Fibroblast of lung (primary cell): ENCODE measurements at regions not wholly inside any gene's neighbourhood (a gene's known extent, or its start where the extent isn't known, plus 50 kb on each side); places are given as distances from the start of the nearest gene placed in this dataset.
"Not testable (repeated sequence)": the region's sequence is repeated elsewhere in the genome, so short reads cannot be mapped to it uniquely, and the experiment has no call there.

Experiments
- DNase-seq, 2 donors: peaks; one replicate each; pipeline versions ENCODE4 v3.0.0 to v3.0.0-alpha.2; 2010; ENCODE audit warnings: low read depth in 2 of 2
- H2AFZ ChIP-seq: 2 replicates; pipeline ENCODE4 v1.5.1; 2012; ENCODE audit warnings: low read length, control low read depth, inconsistent platforms
- H3K27ac ChIP-seq: 2 replicates; pipeline ENCODE4 v1.5.1; 2011; ENCODE audit warnings: low read length, control low read depth; ENCODE audit not compliant: insufficient read depth
- H3K27me3 ChIP-seq: 2 replicates; pipeline ENCODE4 v1.5.1; 2011; ENCODE audit warnings: mild to moderate bottlenecking, low read length; ENCODE audit not compliant: control insufficient read depth, insufficient read depth
- H3K36me3 ChIP-seq: 2 replicates; pipeline ENCODE4 v1.5.1; 2011; ENCODE audit warnings: low read length; ENCODE audit not compliant: control insufficient read depth, insufficient read depth
- H3K4me1 ChIP-seq: 2 replicates; pipeline ENCODE4 v1.5.1; 2011; ENCODE audit warnings: low read length; ENCODE audit not compliant: control insufficient read depth, insufficient read depth; ENCODE audit errors: extremely low read depth
- H3K4me2 ChIP-seq: 2 replicates; pipeline ENCODE4 v1.5.1; 2011; ENCODE audit warnings: low read length, control low read depth; ENCODE audit not compliant: insufficient read depth; ENCODE audit errors: extremely low read depth
- H3K4me3 ChIP-seq, 4 experiments: fragments of 200-600 bp in 1 of 4; sonication (generic) in 1 of 4; replicated peaks in 1 of 4; 2 replicates each; pipeline ENCODE4 v1.5.1; 2011 to 2016; ENCODE audit warnings: low read length in 4 of 4, low read depth in 3 of 4, mild to moderate bottlenecking in 3 of 4, control low read depth in 2 of 4, inconsistent platforms in 1 of 4, mixed read lengths in 1 of 4; ENCODE audit not compliant: insufficient read depth in 1 of 4; ENCODE audit errors: control extremely low read depth in 1 of 4
- H3K79me2 ChIP-seq: 2 replicates; pipeline ENCODE4 v1.5.1; 2012; ENCODE audit warnings: mild to moderate bottlenecking, low read length, inconsistent platforms; ENCODE audit not compliant: control insufficient read depth, insufficient read depth
- H3K9ac ChIP-seq: 2 replicates; pipeline ENCODE4 v1.5.1; 2011; ENCODE audit warnings: mild to moderate bottlenecking, low read length, control low read depth; ENCODE audit not compliant: insufficient read depth
- H3K9me3 ChIP-seq: 2 replicates; pipeline ENCODE4 v1.5.1; 2012; ENCODE audit warnings: low read depth, low read length; ENCODE audit not compliant: control insufficient read depth, insufficient read depth
- H4K20me1 ChIP-seq: 2 replicates; pipeline ENCODE4 v1.5.1; 2011; ENCODE audit warnings: low read length; ENCODE audit not compliant: control insufficient read depth, insufficient read depth; ENCODE audit errors: extremely low read depth
- EZH2 ChIP-seq: IDR thresholded peaks from 2 replicates; pipeline ENCODE4 v1.5.1; 2012; ENCODE audit warnings: low read length, control low read depth, mild to moderate bottlenecking; ENCODE audit errors: missing control alignments
- TF ChIP-seq, protein P1 (sequence below), 2 donors: IDR thresholded peaks in 1 of 2; conservative IDR thresholded peaks in 1 of 2; 1 replicate in 1 of 2; 2 replicates in 1 of 2; pipeline ENCODE4 v1.5.1; 2011 to 2012; ENCODE audit warnings: low read length in 2 of 2, control low read depth in 1 of 2, inconsistent platforms in 1 of 2, low read depth in 1 of 2, mild to moderate bottlenecking in 1 of 2

- Histone ChIP-seq H3K4me3 (no peak overlapping the region), H2AFZ (no peak overlapping the region), H3K79me2 (no peaks in the 10 kb centered on the region), H3K27me3 (peaks cover 22% of the 10 kb centered on the region), H4K20me1 (no peaks in the 10 kb centered on the region), H3K4me1 (no peaks in the 10 kb centered on the region), H3K9ac (no peak overlapping the region), H3K27ac (no peak overlapping the region), H3K36me3 (no peaks in the 10 kb centered on the region), H3K9me3 (no peaks in the 10 kb centered on the region), H3K4me2 (no peak overlapping the region)
- TF ChIP-seq, protein P1, sequence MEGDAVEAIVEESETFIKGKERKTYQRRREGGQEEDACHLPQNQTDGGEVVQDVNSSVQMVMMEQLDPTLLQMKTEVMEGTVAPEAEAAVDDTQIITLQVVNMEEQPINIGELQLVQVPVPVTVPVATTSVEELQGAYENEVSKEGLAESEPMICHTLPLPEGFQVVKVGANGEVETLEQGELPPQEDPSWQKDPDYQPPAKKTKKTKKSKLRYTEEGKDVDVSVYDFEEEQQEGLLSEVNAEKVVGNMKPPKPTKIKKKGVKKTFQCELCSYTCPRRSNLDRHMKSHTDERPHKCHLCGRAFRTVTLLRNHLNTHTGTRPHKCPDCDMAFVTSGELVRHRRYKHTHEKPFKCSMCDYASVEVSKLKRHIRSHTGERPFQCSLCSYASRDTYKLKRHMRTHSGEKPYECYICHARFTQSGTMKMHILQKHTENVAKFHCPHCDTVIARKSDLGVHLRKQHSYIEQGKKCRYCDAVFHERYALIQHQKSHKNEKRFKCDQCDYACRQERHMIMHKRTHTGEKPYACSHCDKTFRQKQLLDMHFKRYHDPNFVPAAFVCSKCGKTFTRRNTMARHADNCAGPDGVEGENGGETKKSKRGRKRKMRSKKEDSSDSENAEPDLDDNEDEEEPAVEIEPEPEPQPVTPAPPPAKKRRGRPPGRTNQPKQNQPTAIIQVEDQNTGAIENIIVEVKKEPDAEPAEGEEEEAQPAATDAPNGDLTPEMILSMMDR (conservative IDR thresholded peaks at IDR 0.05 in 1 of 2, IDR thresholded peaks at IDR 0.05 in 1 of 2; ENCODE audit: low read depth in 1 of 2, low read length in 2 of 2), result no peak
- no peak for TF ChIP-seq EZH2
- DNase-seq, result no peak
Measured at GRCh38 chr13:48876289-48876688, 99.4 kb upstream of the FNDC3A start.

- no peak for DNase-seq
- H3K27ac ChIP-seq, result no peak overlapping the region
- no peak overlapping the region for H3K9ac ChIP-seq
- no peak overlapping the region for H3K4me2 ChIP-seq
- peaks cover 10% of the 10 kb centered on the region for H3K27me3 ChIP-seq
- H3K79me2 ChIP-seq, result no peaks in the 10 kb centered on the region
- no peaks in the 10 kb centered on the region for H4K20me1 ChIP-seq
- no peaks in the 10 kb centered on the region for H3K9me3 ChIP-seq
- no peak overlapping the region for H3K4me3 ChIP-seq
- no peak overlapping the region for H2AFZ ChIP-seq
- TF ChIP-seq, protein P1 (conservative IDR thresholded peaks at IDR 0.05 in 1 of 2, IDR thresholded peaks at IDR 0.05 in 1 of 2; ENCODE audit: low read depth in 1 of 2, low read length in 2 of 2), result no peak
- no peak for TF ChIP-seq EZH2
- H3K36me3 ChIP-seq, result no peaks in the 10 kb centered on the region
- no peaks in the 10 kb centered on the region for H3K4me1 ChIP-seq
Measured at GRCh38 chr13:48879432-48879831, 96.3 kb upstream of the FNDC3A start.

GRCh38 chr13:48879854-48880253 is 95.9 kb upstream of the FNDC3A start:
- Histone ChIP-seq H3K27ac (no peak overlapping the region), H4K20me1 (no peaks in the 10 kb centered on the region), H3K79me2 (no peaks in the 10 kb centered on the region), H3K36me3 (no peaks in the 10 kb centered on the region), H2AFZ (no peak overlapping the region), H3K9me3 (no peaks in the 10 kb centered on the region), H3K4me2 (no peak overlapping the region), H3K4me3 (no peak overlapping the region), H3K9ac (no peak overlapping the region), H3K27me3 (peaks cover 8% of the 10 kb centered on the region), H3K4me1 (no peaks in the 10 kb centered on the region)
- no peak for TF ChIP-seq EZH2
- TF ChIP-seq, protein P1 (conservative IDR thresholded peaks at IDR 0.05 in 1 of 2, IDR thresholded peaks at IDR 0.05 in 1 of 2; ENCODE audit: low read depth in 1 of 2, low read length in 2 of 2), result no peak
- no peak for DNase-seq

DNA sequence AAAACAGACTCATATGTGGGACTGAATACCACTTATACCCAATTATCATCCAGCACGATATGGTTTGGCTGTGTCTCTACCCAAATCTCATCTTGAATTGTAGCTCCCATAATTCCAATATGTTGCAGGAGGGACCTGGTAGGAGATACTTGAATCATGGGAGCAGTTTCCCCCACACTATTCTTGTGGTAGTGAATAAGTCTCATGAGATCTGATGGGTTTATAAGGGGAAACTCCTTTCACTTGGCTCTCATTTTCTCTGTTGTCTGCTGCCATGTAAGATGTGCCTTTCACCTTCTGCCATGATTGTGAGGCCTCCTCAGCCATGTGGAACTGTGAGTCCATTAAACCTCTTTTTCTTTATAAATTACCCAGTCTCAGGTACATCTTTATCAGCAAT is 91.9 kb upstream of the FNDC3A start:
- not testable (repeated sequence) for H3K4me2 ChIP-seq, H3K4me3 ChIP-seq, DNase-seq, H3K27me3 ChIP-seq, H3K9me3 ChIP-seq, H3K27ac ChIP-seq, H2AFZ ChIP-seq, H3K4me1 ChIP-seq, H3K9ac ChIP-seq, H3K79me2 ChIP-seq, H3K36me3 ChIP-seq, H4K20me1 ChIP-seq
